ENCODE measurements at regions not wholly inside any gene's neighbourhood (a gene's known extent, or its start where the extent isn't known, plus 50 kb on each side); places are given as distances from the start of the nearest gene placed in this dataset.

GRCh38 chr1:234719454-234720251, 109.7 kb upstream of the IRF2BP2 start (continued):
- no peak for TF ChIP-seq ZBTB33 (IDR thresholded peaks at IDR 0.05; ENCODE audit: borderline replicate concordance, low read depth)
- TF ChIP-seq JUND (IDR thresholded peaks at IDR 0.05) = no peak
- no peak for TF ChIP-seq POLR2AphosphoS5 (IDR thresholded peaks at IDR 0.05; ENCODE audit: low read depth, low read length)
- no peak for TF ChIP-seq NFIC (IDR thresholded peaks at IDR 0.05; ENCODE audit: borderline replicate concordance)

- no peak overlapping the region for H3K9ac ChIP-seq
- no peaks in the 10 kb centered on the region for H3K36me3 ChIP-seq (replicated peaks in 1 of 2; ENCODE audit: control insufficient read depth in 1 of 2, insufficient read depth in 2 of 2, low read length in 1 of 2)
- H4K20me1 ChIP-seq (ENCODE audit: insufficient read depth) = no peaks in the 10 kb centered on the region
- no peaks in the 10 kb centered on the region for H3K9me2 ChIP-seq
- peaks cover 24% of the 10 kb centered on the region for H3F3A ChIP-seq (replicated peaks; ENCODE audit: insufficient read depth)
- H3K9me3 ChIP-seq = no peaks in the 10 kb centered on the region
- WGBS (ENCODE audit: low lambda C conversion rate) = 91% methylated on average over 10 of the region's 10 CpGs
- CTCF ChIA-PET = interaction anchor here (0.7 to 1.7 kb wide), 8 partner anchors 11 to 365 kb away, joined by 3 to 7 read pairs (median 4); no protein-coding TSS in a partner anchor
- H3K27ac ChIP-seq (ENCODE audit: low read depth in 2 of 2, low read length in 1 of 2) = no peak overlapping the region
- peaks cover 27 to 52% of the 10 kb centered on the region in 2 experiments for H3K4me1 ChIP-seq (ENCODE audit: control insufficient read depth in 1 of 2, insufficient read depth in 2 of 2, low read depth in 1 of 2, low read length in 1 of 2)
- H3K79me2 ChIP-seq (ENCODE audit: insufficient read depth) = no peaks in the 10 kb centered on the region
- no peak overlapping the region for H3K4me3 ChIP-seq (ENCODE audit: low read depth in 2 of 2, low read length in 1 of 2)
- TF ChIP-seq MAX (IDR thresholded peaks at IDR 0.05; ENCODE audit: low read depth) = no peak
- TF ChIP-seq ZBTB33 (IDR thresholded peaks at IDR 0.05; ENCODE audit: borderline replicate concordance, low read depth) = no peak
- TF ChIP-seq MEF2A (IDR thresholded peaks at IDR 0.05; ENCODE audit: borderline replicate concordance, low read depth) = no peak
- TF ChIP-seq ELF1 (IDR thresholded peaks at IDR 0.05) = no peak
- TF ChIP-seq FOSL2 (IDR thresholded peaks at IDR 0.05; ENCODE audit: borderline replicate concordance, low read depth) = no peak
- no peak for TF ChIP-seq EZH2phosphoT487 (IDR thresholded peaks at IDR 0.05; ENCODE audit: borderline replicate concordance, low read depth)
- TF ChIP-seq POLR2AphosphoS5 (IDR thresholded peaks at IDR 0.05; ENCODE audit: low read depth, low read length) = no peak
- no peak for TF ChIP-seq CHD2 (IDR thresholded peaks at IDR 0.05; ENCODE audit: low read length, partially characterized antibody)
- TF ChIP-seq USF1 (IDR thresholded peaks at IDR 0.05; ENCODE audit: borderline replicate concordance, low read depth) = no peak
- no peak for TF ChIP-seq IRF3 (IDR thresholded peaks at IDR 0.05; ENCODE audit: low read depth, low read length)
- TF ChIP-seq USF2 (IDR thresholded peaks at IDR 0.05; ENCODE audit: borderline replicate concordance, low read depth, low read length) = no peak
- no peak for TF ChIP-seq FOXM1 (IDR thresholded peaks at IDR 0.05; ENCODE audit: low read depth)
- TF ChIP-seq GABPA (IDR thresholded peaks at IDR 0.05; ENCODE audit: low read depth) = no peak
- no peak for TF ChIP-seq NRF1 (IDR thresholded peaks at IDR 0.05; ENCODE audit: low read depth, low read length)
- no peak for TF ChIP-seq NFIC (IDR thresholded peaks at IDR 0.05; ENCODE audit: borderline replicate concordance)
- no peak for TF ChIP-seq RAD21 (IDR thresholded peaks at IDR 0.05; ENCODE audit: low read length)
- no peak for TF ChIP-seq FOXJ3 (CRISPR knock-in tag; IDR thresholded peaks at IDR 0.05)
- no peaks in the 10 kb centered on the region for H3K27me3 ChIP-seq (ENCODE audit: insufficient read depth)
- POLR2A ChIA-PET = interaction anchor here (0.6 kb wide), 1 partner anchor 228 kb away, joined by 3 read pairs; no protein-coding TSS in a partner anchor
- no peak for DNase-seq
- H2AFZ ChIP-seq (ENCODE audit: low read depth) = no peak overlapping the region
- no peak overlapping the region for H3K4me2 ChIP-seq
Measured at GRCh38 chr1:234718496-234719453, 108.8 kb upstream of the IRF2BP2 start.

Measured in SK-N-SH (cell line).